SK-N-SH (cell line): ENCODE measurements at regions not wholly inside any gene's neighbourhood (a gene's known extent, or its start where the extent isn't known, plus 50 kb on each side); places are given as distances from the start of the nearest gene placed in this dataset.
A peak's percentile ranks its signal among the peaks of the same experiment; 100 is the strongest.

Experiments used
- CTCF ChIA-PET: fragments of 300-600, 350-600 bp; formaldehyde crosslinking; extraction: SDS; loops from one replicate; lab custom pipeline; 2021; lab: Yijun Ruan, JAX
- POLR2A ChIA-PET: fragments of 350-600 bp; sonication (Branson Sonifier 250); formaldehyde crosslinking; extraction: SDS; loops from one replicate; lab custom pipeline; 2020; ENCODE audit warnings: antibody characterized with exemption, inconsistent platforms; lab: Yijun Ruan, JAX
- DNase-seq: peaks from one replicate; pipeline ENCODE4 v3.0.0; 2012
- H2AFZ ChIP-seq: fragments of 200-600 bp; sonication (generic); 2 replicates; pipeline ENCODE4 v1.8.1; 2016; ENCODE audit warnings: antibody characterized with exemption, mild to moderate bottlenecking, low read depth
- H3F3A ChIP-seq: fragments of 200-600 bp; sonication (generic); replicated peaks from 2 replicates; pipeline ENCODE3; 2016; ENCODE audit warnings: antibody characterized with exemption, mild to moderate bottlenecking; ENCODE audit not compliant: insufficient read depth
- H3K27ac ChIP-seq, 2 experiments: fragments of 200-500 bp in 1 of 2; fragments of 200-600 bp in 1 of 2; sonication (Bioruptor generic) in 1 of 2; sonication (generic), shearing (Covaris generic) in 1 of 2; 2 replicates each; pipeline versions ENCODE4 v1.5.1 to v1.6.1; 2014 to 2016; ENCODE audit warnings: low read depth in 2 of 2, inconsistent platforms in 1 of 2, low read length in 1 of 2, mild to moderate bottlenecking in 1 of 2, mixed read lengths in 1 of 2
- H3K27me3 ChIP-seq: fragments of 200-600 bp; sonication (generic), shearing (Covaris generic); 2 replicates; pipeline ENCODE4 v1.6.1; 2016; ENCODE audit warnings: mixed run types; ENCODE audit not compliant: insufficient read depth
- H3K36me3 ChIP-seq, 2 experiments: fragments of 200-500 bp in 1 of 2; fragments of 200-600 bp in 1 of 2; sonication (Bioruptor generic) in 1 of 2; sonication (generic) in 1 of 2; replicated peaks in 1 of 2; 2 replicates each; pipeline versions ENCODE3 to v1.5.1; 2014 to 2016; ENCODE audit warnings: low read length in 1 of 2, mild to moderate bottlenecking in 1 of 2; ENCODE audit not compliant: insufficient read depth in 2 of 2, control insufficient read depth in 1 of 2
- H3K4me1 ChIP-seq, 2 experiments: fragments of 200-500 bp in 1 of 2; fragments of 200-600 bp in 1 of 2; sonication (Bioruptor generic) in 1 of 2; sonication (generic), shearing (Covaris generic) in 1 of 2; 2 replicates each; pipeline versions ENCODE4 v1.5.1 to v1.6.1; 2014 to 2016; ENCODE audit warnings: low read depth in 1 of 2, low read length in 1 of 2, mixed run types in 1 of 2; ENCODE audit not compliant: insufficient read depth in 2 of 2, control insufficient read depth in 1 of 2
- H3K4me2 ChIP-seq: fragments of 200-600 bp; sonication (generic), shearing (Covaris generic); 2 replicates; pipeline ENCODE4 v1.6.1; 2017; ENCODE audit warnings: mixed run types
- H3K4me3 ChIP-seq, 2 experiments: fragments of 200-500 bp in 1 of 2; fragments of 200-600 bp in 1 of 2; sonication (Bioruptor generic) in 1 of 2; sonication (generic), shearing (Covaris generic) in 1 of 2; 2 replicates each; pipeline versions ENCODE4 v1.5.1 to v1.8.1; 2014 to 2016; ENCODE audit warnings: low read depth in 2 of 2, inconsistent platforms in 1 of 2, low read length in 1 of 2, mild to moderate bottlenecking in 1 of 2, mixed read lengths in 1 of 2, moderate library complexity in 1 of 2
- H3K79me2 ChIP-seq: fragments of 200-600 bp; sonication (generic); 2 replicates; pipeline ENCODE4 v1.8.1; 2017; ENCODE audit warnings: mild to moderate bottlenecking; ENCODE audit not compliant: insufficient read depth
- H3K9ac ChIP-seq: fragments of 200-600 bp; sonication (generic); 2 replicates; pipeline ENCODE4 v1.6.1; 2017; ENCODE audit warnings: mixed run types
- H3K9me2 ChIP-seq: fragments of 200-600 bp; sonication (generic); 2 replicates; pipeline ENCODE4 v1.6.1; 2017; ENCODE audit warnings: mixed run types
- H3K9me3 ChIP-seq: fragments of 200-600 bp; sonication (generic); 2 replicates; pipeline ENCODE4 v1.6.1; 2017; ENCODE audit warnings: mixed run types, mild to moderate bottlenecking, moderate library complexity
- H4K20me1 ChIP-seq: fragments of 200-600 bp; sonication (generic); 2 replicates; pipeline ENCODE4 v1.6.1; 2017; ENCODE audit warnings: mild to moderate bottlenecking, mixed run types; ENCODE audit not compliant: insufficient read depth
- CHD2 ChIP-seq: fragments of 150-350 bp; IDR thresholded peaks from 2 replicates; pipeline ENCODE4 v1.6.1; 2018; ENCODE audit warnings: low read length; ENCODE audit not compliant: partially characterized antibody
- EP300 ChIP-seq, 2 experiments: IDR thresholded peaks; 2 replicates each; pipeline versions ENCODE4 v1.4.0 to v1.6.1; 2012; ENCODE audit warnings: borderline replicate concordance in 1 of 2, low read depth in 1 of 2, low read length in 1 of 2
- EZH2phosphoT487 ChIP-seq: fragments of 200-600 bp; sonication (generic); IDR thresholded peaks from 2 replicates; pipeline ENCODE4 v1.6.1; 2017; ENCODE audit warnings: low read depth, mixed run types, mild to moderate bottlenecking, antibody characterized with exemption, moderate library complexity, borderline replicate concordance
- FOSL2 ChIP-seq: IDR thresholded peaks from 2 replicates; pipeline ENCODE4 v1.4.0; 2012; ENCODE audit warnings: low read depth, mild to moderate bottlenecking, moderate library complexity, borderline replicate concordance
- FOXM1 ChIP-seq: IDR thresholded peaks from 2 replicates; pipeline ENCODE4 v1.4.0; 2012; ENCODE audit warnings: low read depth, mild to moderate bottlenecking
- IRF3 ChIP-seq: fragments of 150-350 bp; IDR thresholded peaks from 2 replicates; pipeline ENCODE4 v1.6.1; 2016; ENCODE audit warnings: mild to moderate bottlenecking, low read depth, low read length
- JUND ChIP-seq: IDR thresholded peaks from 2 replicates; pipeline ENCODE4 v1.4.0; 2012
- MAX ChIP-seq: IDR thresholded peaks from 2 replicates; pipeline ENCODE4 v1.4.0; 2012; ENCODE audit warnings: low read depth
- NFIC ChIP-seq: IDR thresholded peaks from 2 replicates; pipeline ENCODE4 v1.4.0; 2012; ENCODE audit warnings: borderline replicate concordance
- NRF1 ChIP-seq: IDR thresholded peaks from 2 replicates; pipeline ENCODE4 v1.6.1; 2012; ENCODE audit warnings: low read depth, mild to moderate bottlenecking, low read length
- POLR2AphosphoS5 ChIP-seq: IDR thresholded peaks from 2 replicates; pipeline ENCODE4 v1.6.1; 2012; ENCODE audit warnings: low read depth, low read length
- RCOR1 ChIP-seq: fragments of 150-350 bp; IDR thresholded peaks from 2 replicates; pipeline ENCODE4 v1.6.1; 2017; ENCODE audit warnings: antibody characterized with exemption, low read length
- REST ChIP-seq: IDR thresholded peaks from 2 replicates; pipeline ENCODE4 v1.6.1; 2012; ENCODE audit warnings: mild to moderate bottlenecking, low read depth, low read length, moderate library complexity
- RFX5 ChIP-seq: IDR thresholded peaks from 2 replicates; pipeline ENCODE4 v1.6.1; 2012; ENCODE audit warnings: mild to moderate bottlenecking, improper control_type of control experiment, low read length
- TAF1 ChIP-seq: IDR thresholded peaks from 2 replicates; pipeline ENCODE4 v1.6.1; 2012; ENCODE audit warnings: low read depth, mild to moderate bottlenecking, low read length, moderate library complexity, borderline replicate concordance
- TCF12 ChIP-seq: IDR thresholded peaks from 2 replicates; pipeline ENCODE4 v1.4.0; 2012
- TEAD4 ChIP-seq: IDR thresholded peaks from 2 replicates; pipeline ENCODE4 v1.4.0; 2012; ENCODE audit warnings: mild to moderate bottlenecking, borderline replicate concordance; ENCODE audit not compliant: insufficient read depth
- USF1 ChIP-seq: IDR thresholded peaks from 2 replicates; pipeline ENCODE4 v1.4.0; 2012; ENCODE audit warnings: low read depth, borderline replicate concordance
- USF2 ChIP-seq: fragments of 150-350 bp; IDR thresholded peaks from 2 replicates; pipeline ENCODE4 v1.6.1; 2017; ENCODE audit warnings: antibody characterized with exemption, low read length, low read depth, borderline replicate concordance
- YY1 ChIP-seq: IDR thresholded peaks from 2 replicates; pipeline ENCODE4 v1.4.0; 2012; ENCODE audit warnings: low read depth, mild to moderate bottlenecking
- WGBS: methylation state at CpG from one replicate; pipeline ENCODE4 v1.1.6; 2017; ENCODE audit warnings: low lambda C conversion rate; 5-methylcytosine and 5-hydroxymethylcytosine counted together

- Histone ChIP-seq H3F3A (no peaks in the 10 kb centered on the region), H4K20me1 (no peaks in the 10 kb centered on the region)
- 28% methylated on average over 3 of the region's 3 CpGs for WGBS
Measured at GRCh38 chr17:13822700-13823099, 221.0 kb upstream of the HS3ST3A1 start.

GRCh38 chr17:13825526-13826040 lies 223.9 kb upstream of the HS3ST3A1 start:
- no peaks in the 10 kb centered on the region for H3F3A ChIP-seq
- H3K9me2 ChIP-seq = no peaks in the 10 kb centered on the region
- no peaks in the 10 kb centered on the region for H3K79me2 ChIP-seq
- no peak for DNase-seq
- no peak overlapping the region for H3K9ac ChIP-seq
- POLR2A ChIA-PET = no interaction called here
- WGBS = 40% methylated on average over 1 of the region's 1 CpG
- H3K36me3 ChIP-seq = no peaks in the 10 kb centered on the region
- H3K27me3 ChIP-seq = no peaks in the 10 kb centered on the region
- CTCF ChIA-PET = no interaction called here
- no peak overlapping the region for H3K4me3 ChIP-seq
- H3K4me2 ChIP-seq = no peak overlapping the region
- no peaks in the 10 kb centered on the region; a peak in 1 of 4 replicates for H3K4me1 ChIP-seq
- no peaks in the 10 kb centered on the region for H4K20me1 ChIP-seq
- H2AFZ ChIP-seq = no peak overlapping the region
- no peaks in the 10 kb centered on the region for H3K9me3 ChIP-seq
- H3K27ac ChIP-seq = no peak overlapping the region
- no peak for TF ChIP-seq TCF12
- TF ChIP-seq TEAD4 = no peak
- TF ChIP-seq RCOR1 = no peak
- TF ChIP-seq JUND = no peak
- TF ChIP-seq REST = no peak
- TF ChIP-seq MAX = no peak
- no peak for TF ChIP-seq RFX5
- no peak for TF ChIP-seq EZH2phosphoT487

More at GRCh38 chr17:13822700-13823099, 221.0 kb upstream of the HS3ST3A1 start:
- no peaks in the 10 kb centered on the region for H3K9me3 ChIP-seq
- CTCF ChIA-PET = interaction anchor here (1.0 kb wide), 1 partner anchor 15 kb away, joined by 3 read pairs; no protein-coding TSS in a partner anchor
- no peak overlapping the region for H3K27ac ChIP-seq
- H3K4me2 ChIP-seq = no peak overlapping the region
- H2AFZ ChIP-seq = no peak overlapping the region
- no peaks in the 10 kb centered on the region for H3K36me3 ChIP-seq
- H3K9ac ChIP-seq = no peak overlapping the region
- no peaks in the 10 kb centered on the region; a peak in 1 of 4 replicates for H3K4me1 ChIP-seq
- H3K79me2 ChIP-seq = no peaks in the 10 kb centered on the region
- no peak overlapping the region for H3K4me3 ChIP-seq
- H3K27me3 ChIP-seq = no peaks in the 10 kb centered on the region
- TF ChIP-seq JUND (no peak), NRF1 (no peak), POLR2AphosphoS5 (no peak), FOXM1 (no peak), USF2 (no peak), RCOR1 (no peak), IRF3 (no peak), CHD2 (no peak), RFX5 (no peak), USF1 (no peak), YY1 (no peak), MAX (no peak), TAF1 (no peak), FOSL2 (no peak), EP300 (IDR thresholded peaks at IDR 0.05; ENCODE audit: borderline replicate concordance in 1 of 2, low read depth in 1 of 2, low read length in 1 of 2) (no peak), NFIC (no peak), TCF12 (no peak)
- TF ChIP-seq, all 33 proteins: peak for 0
- no peaks in the 10 kb centered on the region for H3K9me2 ChIP-seq
- POLR2A ChIA-PET = no interaction called here
- peak; percentile 12 for DNase-seq
